GM19463 (cell line): ENCODE measurements at regions not wholly inside any gene's neighbourhood (a gene's known extent, or its start where the extent isn't known, plus 50 kb on each side); places are given as distances from the start of the nearest gene placed in this dataset.

Source experiments
- ATAC-seq: cut with Tn5 transposase; IDR thresholded peaks from one replicate; pipeline ENCODE4 v1.9.1; 2021; ENCODE audit warnings: mild to moderate bottlenecking, moderate library complexity; ENCODE audit not compliant: unreplicated experiment

GRCh38 chr2:120968307-120969015 is 232.8 kb downstream of the GLI2 start:
- ATAC-seq: no peak

GRCh38 chr2:120969613-120970355 is 234.1 kb downstream of the GLI2 start:
- no peak for ATAC-seq

- ATAC-seq: no peak
Observed at GRCh38 chr2:120971866-120972265, 236.2 kb downstream of the GLI2 start.

GRCh38 chr2:120972286-120972685 is 236.6 kb downstream of the GLI2 start:
- no peak for ATAC-seq

- no peak for ATAC-seq
Observed at GRCh38 chr2:120973196-120973595, 237.5 kb downstream of the GLI2 start.

GRCh38 chr2:120974950-120975349 is 239.3 kb downstream of the GLI2 start:
- ATAC-seq: no peak

- ATAC-seq: no peak
Observed at GRCh38 chr2:120976501-120977307, 241.0 kb downstream of the GLI2 start.

GRCh38 chr2:120977582-120978358 is 242.1 kb downstream of the GLI2 start:
- ATAC-seq: no peak

GRCh38 chr2:120978359-120979050 is 242.8 kb downstream of the GLI2 start:
- no peak for ATAC-seq

- ATAC-seq: no peak
Observed at GRCh38 chr2:120979398-120979797, 243.7 kb downstream of the GLI2 start.

- no peak for ATAC-seq
Observed at GRCh38 chr2:120979921-120980320, 244.3 kb downstream of the GLI2 start.

- ATAC-seq: no peak
Observed at GRCh38 chr2:120981443-120981842, 245.8 kb downstream of the GLI2 start.

GRCh38 chr2:120982598-120982997 is 246.9 kb downstream of the GLI2 start:
- no peak for ATAC-seq

- no peak for ATAC-seq
Observed at GRCh38 chr2:120983344-120983743, 247.7 kb downstream of the GLI2 start.

GRCh38 chr2:120984046-120984445 is 248.4 kb downstream of the GLI2 start:
- ATAC-seq: no peak

GRCh38 chr2:120984452-120985173 is 248.9 kb downstream of the GLI2 start:
- ATAC-seq: no peak

- ATAC-seq: no peak
Observed at GRCh38 chr2:120985174-120985996, 249.7 kb downstream of the GLI2 start.

GRCh38 chr2:120985997-120986651 is 250.5 kb downstream of the GLI2 start:
- no peak for ATAC-seq
